Gastrocnemius medialis (tissue), 4 donors: ENCODE measurements at regions not wholly inside any gene's neighbourhood (a gene's known extent, or its start where the extent isn't known, plus 50 kb on each side); places are given as distances from the start of the nearest gene placed in this dataset.

Experiments used
- POLR2A ChIP-seq, 2 donors: fragments of 450-650 bp; IDR thresholded peaks; one replicate each; pipeline ENCODE4 v1.6.1; 2017; ENCODE audit warnings: antibody characterized with exemption in 2 of 2, mild to moderate bottlenecking in 2 of 2, moderate library complexity in 2 of 2
- TF ChIP-seq, protein P1 (sequence below), 5 experiments: fragments of 450-650 bp in 3 of 5; fragments of 200-600 bp in 2 of 5; sonication (generic) in 2 of 5; IDR thresholded peaks in 4 of 5; conservative IDR thresholded peaks in 1 of 5; 1 replicate in 4 of 5; 2 replicates in 1 of 5; pipeline ENCODE4 v1.5.1; 2016 to 2019; ENCODE audit warnings: antibody characterized with exemption in 5 of 5, mild to moderate bottlenecking in 3 of 5, moderate library complexity in 3 of 5

DNA sequence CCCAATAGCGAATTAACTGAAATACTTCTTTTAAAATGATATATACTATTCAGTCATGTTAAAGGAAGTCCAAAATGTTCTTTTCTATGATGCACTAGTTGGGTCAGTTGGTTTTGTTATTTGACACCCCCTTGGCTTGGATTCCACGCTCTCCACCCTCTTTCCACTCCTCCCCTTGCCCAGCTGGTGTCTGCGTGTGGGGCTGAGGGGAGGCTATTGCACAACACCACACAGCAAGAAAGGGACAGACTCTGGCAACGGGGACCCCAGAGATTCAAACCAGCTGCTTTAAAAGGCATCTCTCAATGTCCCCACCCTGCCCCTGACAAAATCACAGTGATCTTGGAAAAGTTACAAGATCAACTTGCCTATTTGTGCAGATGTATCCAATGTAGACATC is 394.3 kb downstream of the TGFB2 start:
- TF ChIP-seq, protein P1, sequence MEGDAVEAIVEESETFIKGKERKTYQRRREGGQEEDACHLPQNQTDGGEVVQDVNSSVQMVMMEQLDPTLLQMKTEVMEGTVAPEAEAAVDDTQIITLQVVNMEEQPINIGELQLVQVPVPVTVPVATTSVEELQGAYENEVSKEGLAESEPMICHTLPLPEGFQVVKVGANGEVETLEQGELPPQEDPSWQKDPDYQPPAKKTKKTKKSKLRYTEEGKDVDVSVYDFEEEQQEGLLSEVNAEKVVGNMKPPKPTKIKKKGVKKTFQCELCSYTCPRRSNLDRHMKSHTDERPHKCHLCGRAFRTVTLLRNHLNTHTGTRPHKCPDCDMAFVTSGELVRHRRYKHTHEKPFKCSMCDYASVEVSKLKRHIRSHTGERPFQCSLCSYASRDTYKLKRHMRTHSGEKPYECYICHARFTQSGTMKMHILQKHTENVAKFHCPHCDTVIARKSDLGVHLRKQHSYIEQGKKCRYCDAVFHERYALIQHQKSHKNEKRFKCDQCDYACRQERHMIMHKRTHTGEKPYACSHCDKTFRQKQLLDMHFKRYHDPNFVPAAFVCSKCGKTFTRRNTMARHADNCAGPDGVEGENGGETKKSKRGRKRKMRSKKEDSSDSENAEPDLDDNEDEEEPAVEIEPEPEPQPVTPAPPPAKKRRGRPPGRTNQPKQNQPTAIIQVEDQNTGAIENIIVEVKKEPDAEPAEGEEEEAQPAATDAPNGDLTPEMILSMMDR (IDR thresholded peaks at IDR 0.05 in 4 of 5, conservative IDR thresholded peaks at IDR 0.05 in 1 of 5), result no peak
- TF ChIP-seq POLR2A (IDR thresholded peaks at IDR 0.05), result no peak
